Fibroblast of skin of right quadriceps (primary cell): ENCODE measurements at regions not wholly inside any gene's neighbourhood (a gene's known extent, or its start where the extent isn't known, plus 50 kb on each side); places are given as distances from the start of the nearest gene placed in this dataset.
A peak's percentile ranks its signal among the peaks of the same experiment; 100 is the strongest.
"Not testable (repeated sequence)": the region's sequence is repeated elsewhere in the genome, so short reads cannot be mapped to it uniquely, and the experiment has no call there.

Experiments used
- DNase-seq: peaks from one replicate; pipeline ENCODE4 v3.0.0-alpha.2; 2013

GRCh38 chr1:10914056-10914455 lies 98.4 kb upstream of the TARDBP start:
- no peak for DNase-seq

GRCh38 chr1:10915594-10915993 lies 96.9 kb upstream of the TARDBP start:
- DNase-seq: no peak

GRCh38 chr1:10916311-10916710 lies 96.1 kb upstream of the TARDBP start:
- no peak for DNase-seq

- no peak for DNase-seq
Observed at GRCh38 chr1:10916991-10917390, 95.5 kb upstream of the TARDBP start.

DNA sequence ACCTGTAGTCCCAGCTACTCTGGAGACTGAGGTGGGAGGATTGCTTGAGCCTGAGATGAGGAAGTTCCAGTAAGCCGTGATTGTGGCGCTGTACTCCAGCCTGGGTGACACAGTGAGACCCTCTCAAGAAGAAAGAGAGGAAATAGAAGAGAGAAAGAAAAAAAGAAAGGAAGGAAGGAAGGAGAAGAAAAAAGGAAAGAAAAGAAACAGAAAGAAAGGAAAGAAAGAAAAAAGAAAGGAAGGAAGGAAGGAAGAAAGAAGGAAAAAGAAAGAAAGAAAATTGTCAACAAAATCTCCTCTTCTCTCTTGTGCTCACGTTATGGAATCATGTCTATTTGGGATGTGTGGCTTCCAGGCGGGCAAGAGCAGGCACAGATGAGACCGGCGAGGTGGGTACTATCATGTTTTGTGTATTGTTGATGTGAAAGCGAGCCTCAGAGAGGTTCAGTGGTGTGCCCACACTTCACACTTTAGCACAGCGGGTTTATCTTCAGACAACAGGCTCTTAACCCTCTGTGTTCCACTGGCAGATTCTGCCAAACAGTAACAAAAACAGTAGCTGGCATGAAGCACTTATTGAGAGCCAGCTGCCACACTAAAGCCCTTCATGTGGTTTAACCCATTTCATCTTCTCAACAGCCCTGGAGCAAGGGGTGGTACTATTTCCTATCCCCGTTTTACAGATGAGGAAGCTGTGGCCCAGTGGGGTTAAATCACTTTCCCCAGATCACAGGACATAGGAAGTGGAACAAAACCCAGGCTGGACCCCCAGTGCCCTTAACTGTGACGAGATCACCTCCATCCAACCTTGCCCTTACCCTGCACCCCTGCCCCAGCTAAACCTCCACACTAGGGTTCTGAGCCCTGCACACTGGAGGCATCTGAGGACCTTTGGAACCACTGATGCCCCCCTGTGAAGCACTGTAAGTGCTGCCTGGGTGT lies 94.7 kb upstream of the TARDBP start:
- no peak for DNase-seq

- peak; percentile 60 for DNase-seq
Observed at GRCh38 chr1:10918531-10918930, 93.9 kb upstream of the TARDBP start.

DNA sequence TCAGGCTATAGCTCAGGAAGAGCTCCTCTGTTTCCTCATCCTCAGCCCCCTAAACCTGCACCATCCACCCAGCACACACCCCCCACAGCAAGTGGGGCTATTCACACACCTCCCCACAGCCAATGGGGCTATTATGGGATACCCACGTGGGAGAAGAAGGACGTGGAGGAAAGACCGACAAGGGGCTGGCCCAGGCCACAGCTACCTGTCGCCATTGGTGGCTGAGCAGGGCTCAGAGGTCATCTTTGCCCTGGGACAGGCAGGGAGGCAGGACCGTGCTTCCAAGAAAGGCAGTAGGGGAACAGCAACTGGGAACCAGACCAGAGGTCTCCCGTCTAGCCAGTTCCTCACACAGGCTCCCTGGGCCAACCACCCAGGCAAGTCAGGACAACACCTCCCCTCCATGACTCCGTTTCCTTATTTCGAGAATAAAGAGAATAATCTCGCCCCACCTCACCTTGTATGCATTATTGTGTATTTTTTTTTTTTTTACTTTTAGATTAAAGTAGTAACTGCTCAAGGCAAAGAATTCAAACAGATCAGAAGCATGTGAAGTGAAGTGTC lies 92.3 kb upstream of the TARDBP start:
- no peak for DNase-seq

DNA sequence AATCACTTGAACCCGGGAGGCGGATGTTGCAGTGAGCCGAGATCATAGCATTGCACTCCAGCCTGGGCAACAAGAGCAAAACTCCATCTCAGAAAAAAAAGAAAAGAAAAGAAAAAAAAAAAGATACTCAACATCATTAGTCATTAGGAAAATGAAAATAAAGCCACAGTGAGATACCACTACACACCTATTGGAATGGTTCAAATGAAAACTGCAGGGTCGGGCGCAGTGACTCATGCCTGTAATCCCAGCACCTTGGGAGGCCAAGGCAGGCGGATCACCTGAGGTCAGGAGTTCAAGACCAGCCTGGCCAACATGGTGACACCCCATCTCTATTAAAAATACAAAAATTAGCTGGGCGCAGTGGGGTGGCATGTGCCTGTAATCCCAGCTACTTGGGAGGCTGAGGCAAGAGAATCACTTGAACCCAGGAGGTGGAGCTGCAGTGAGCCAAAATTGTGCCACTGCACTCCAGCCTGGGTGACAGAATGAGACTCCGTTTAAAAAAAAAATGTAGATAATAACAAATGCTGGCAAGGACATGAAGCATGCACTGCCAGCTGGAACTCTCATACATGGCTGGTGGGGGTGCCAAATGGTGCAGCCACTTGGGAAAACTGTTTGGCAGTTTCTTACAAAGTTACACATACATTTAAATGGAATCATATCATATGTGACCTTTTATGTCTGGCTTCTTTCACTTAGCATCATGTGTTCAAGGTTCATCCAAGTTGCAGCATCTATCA lies 90.0 kb upstream of the TARDBP start:
- DNase-seq: not testable (repeated sequence)

- no peak for DNase-seq
Observed at GRCh38 chr1:10924030-10924429, 88.4 kb upstream of the TARDBP start.

DNA sequence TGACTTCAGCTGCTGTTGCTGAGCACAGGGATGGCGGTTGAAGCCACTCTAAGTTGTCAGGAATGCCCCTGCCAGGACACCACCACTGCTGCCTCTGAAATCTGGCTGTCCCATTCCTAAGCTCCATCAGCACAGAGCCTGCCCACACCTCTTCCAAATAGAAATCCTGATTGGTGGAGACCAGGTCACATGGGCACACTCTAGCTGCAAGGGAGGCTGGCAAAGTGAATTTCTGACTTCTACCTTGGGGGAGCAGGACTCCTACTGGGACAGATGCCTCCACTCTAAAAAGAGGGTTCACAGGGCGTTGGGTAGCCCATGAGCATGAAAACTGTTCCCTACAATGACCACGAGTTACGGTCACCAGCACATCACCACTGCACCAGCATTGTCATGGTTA lies 83.8 kb upstream of the TARDBP start:
- DNase-seq: no peak

- no peak for DNase-seq
Observed at GRCh38 chr1:10932088-10932487, 80.4 kb upstream of the TARDBP start.

DNA sequence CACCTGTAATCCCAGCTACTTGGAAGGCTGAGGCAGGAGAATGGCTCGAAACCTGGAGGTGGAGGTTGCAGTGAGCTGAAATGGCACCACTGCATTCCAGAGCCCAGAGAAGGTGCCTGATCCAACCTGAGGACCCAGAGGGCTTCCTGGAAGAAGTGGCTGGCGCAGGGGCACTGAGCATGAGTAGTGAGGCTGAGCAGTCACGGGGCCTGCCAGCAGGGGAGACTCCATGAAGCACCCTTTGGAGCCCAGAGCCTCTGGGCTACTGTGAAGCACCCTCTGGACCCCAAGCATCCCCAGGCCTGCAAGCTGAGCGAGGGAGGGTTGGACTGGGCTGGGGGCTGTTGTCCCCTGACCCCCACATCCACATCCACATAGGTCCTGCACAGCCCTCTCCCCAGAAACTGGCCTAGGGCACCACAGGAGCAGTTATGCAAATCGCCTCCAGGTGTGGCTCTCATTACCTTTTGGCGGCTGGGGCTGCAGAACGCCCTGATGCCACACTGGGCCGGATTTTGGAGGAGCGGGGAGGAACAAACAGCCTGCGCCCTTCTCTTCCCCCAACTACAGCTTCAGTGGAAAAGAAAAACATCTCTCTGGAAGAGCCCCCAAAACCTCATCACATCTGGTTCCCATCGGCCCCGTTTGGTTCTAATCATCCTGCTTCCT lies 78.2 kb upstream of the TARDBP start:
- DNase-seq: no peak

DNA sequence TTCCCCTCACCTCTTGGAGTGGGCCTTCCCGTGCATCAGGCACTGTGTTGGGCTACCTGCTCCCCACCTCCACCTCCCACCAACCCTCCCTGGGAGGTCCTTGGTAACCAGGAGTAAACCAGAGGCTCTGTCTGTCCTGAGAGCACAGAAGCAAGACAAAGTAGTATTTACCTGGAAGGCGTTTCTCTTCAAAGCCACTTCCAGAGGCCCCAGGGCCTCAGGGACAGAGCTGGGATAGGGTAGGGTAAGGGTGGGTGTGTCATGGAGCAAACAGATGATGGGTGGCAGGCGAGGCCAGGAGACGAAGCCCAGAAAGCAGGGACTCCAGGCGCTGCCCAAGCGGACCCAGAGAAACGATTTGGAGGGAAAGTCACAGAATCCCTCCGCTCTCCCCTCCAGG lies 77.2 kb upstream of the TARDBP start:
- DNase-seq: no peak

GRCh38 chr1:10935724-10936123 lies 76.7 kb upstream of the TARDBP start:
- no peak for DNase-seq

GRCh38 chr1:10936998-10937901 lies 75.2 kb upstream of the TARDBP start:
- no peak for DNase-seq

- DNase-seq: no peak
Observed at GRCh38 chr1:10938741-10939417, 73.6 kb upstream of the TARDBP start.

DNA sequence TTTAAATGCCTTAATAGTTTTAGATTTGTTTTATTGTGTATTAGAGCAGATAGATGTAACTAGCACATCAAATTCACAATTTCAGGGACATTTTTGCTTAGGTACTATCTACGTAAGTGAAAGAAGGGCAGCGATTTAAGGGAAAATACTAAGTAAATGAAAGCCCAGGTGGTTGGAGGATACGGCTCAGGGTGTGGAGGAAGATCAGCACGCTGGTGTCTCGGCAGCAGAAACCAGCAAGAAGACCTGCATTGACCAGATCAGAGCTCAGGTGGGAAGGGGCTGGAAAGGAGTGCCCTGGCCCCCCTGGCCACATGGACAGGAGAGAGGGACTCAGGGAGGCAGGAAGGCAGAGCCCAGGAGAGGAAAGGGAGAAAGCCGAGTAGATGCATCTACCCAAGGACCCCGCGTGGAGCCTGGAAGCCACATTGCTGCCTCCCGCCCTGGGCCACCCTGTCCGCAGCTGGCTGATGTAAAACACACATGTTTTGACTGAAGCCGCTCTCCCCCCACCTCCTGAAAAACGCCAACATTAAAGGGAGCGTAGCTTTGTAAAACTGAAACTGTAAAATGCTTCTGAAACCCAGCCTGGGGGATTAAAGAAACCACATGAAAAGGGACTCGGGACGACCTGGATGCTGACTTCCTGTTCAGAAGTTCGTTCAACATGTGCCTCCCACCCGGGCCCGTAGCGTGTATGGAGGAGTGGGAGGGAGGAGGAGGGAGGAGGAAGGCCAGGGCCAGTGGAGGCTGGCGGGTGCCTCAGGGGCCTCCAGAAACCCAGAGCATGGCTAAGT lies 72.6 kb upstream of the TARDBP start:
- peak; percentile 25 for DNase-seq

GRCh38 chr1:10940451-10940804 lies 72.0 kb upstream of the TARDBP start:
- no peak for DNase-seq

DNA sequence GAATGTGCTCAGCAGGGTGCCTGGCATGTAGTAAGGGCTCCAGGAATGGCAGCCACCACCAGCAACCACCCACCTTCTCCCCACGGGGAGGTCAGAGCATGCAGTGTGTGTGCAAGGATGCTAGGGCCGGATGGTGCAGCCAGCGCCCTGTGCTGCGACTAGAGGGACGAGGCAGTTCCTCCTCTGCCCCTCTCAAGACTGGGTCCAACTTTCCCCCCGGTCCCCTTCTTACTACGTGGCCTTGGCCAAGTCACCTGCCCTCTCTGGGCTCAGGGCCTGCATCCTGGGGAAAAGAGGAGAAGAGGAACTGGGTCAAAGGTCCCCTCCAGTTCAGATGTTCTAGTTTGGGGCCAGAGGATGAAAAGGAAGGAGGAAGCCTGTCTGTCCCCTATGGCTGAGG lies 71.6 kb upstream of the TARDBP start:
- no peak for DNase-seq

GRCh38 chr1:10941891-10942541 lies 70.4 kb upstream of the TARDBP start:
- DNase-seq: peak; percentile 62
